ENCODE measurements at regions not wholly inside any gene's neighbourhood (a gene's known extent, or its start where the extent isn't known, plus 50 kb on each side); places are given as distances from the start of the nearest gene placed in this dataset.

DNA sequence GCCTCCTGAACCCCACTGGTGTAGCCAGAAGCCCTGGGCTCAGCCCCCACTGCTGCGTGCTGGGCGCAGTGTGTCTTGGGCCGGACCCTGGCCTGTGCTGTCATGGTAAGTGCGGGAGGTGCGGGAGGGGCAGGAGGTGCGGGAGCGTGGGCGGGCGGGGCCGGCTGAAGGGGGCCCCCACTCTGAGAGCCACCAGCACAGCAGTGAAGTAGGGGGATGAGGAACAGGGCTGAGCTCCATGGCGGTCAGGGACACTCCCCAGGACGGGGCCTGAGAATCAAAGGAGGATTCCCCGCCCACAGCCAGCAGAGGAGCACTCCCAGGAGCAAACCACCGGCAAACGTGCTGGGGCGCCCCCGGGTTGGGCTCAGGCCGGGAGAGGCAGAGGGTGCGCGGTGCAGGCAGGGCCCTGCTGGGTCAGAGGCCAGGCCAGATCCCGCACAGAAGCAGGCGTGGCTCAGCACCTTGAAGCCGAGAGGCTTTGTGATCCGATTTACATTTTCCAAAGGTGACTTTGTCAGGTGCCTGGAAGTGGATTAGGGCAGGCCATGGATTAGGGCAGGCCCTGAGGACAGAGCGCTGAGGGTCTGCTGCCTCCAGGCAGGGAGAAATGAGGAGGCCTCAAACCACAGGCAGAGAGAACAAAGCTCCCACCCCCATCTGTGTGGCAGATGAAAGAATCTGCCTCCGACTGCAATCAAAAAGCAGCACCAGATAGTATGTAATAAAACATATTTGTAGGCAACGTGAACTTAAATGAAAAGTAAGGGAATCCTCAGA, 152.0 kb upstream of the RAB6C start:
- TF ChIP-seq CTCF (IDR thresholded peaks at IDR 0.05; ENCODE audit: low read depth, low read length, poor library complexity, severe bottlenecking) = no peak
- TF ChIP-seq EZH2phosphoT487 (IDR thresholded peaks at IDR 0.05; ENCODE audit: borderline replicate concordance, low read length) = no peak

Measured in DOHH2 (cell line).